Inflammatory macrophage treated with lipopolysaccharide for 1 hour (primary cell): ENCODE measurements at regions not wholly inside any gene's neighbourhood (a gene's known extent, or its start where the extent isn't known, plus 50 kb on each side); places are given as distances from the start of the nearest gene placed in this dataset.
A peak's percentile ranks its signal among the peaks of the same experiment; 100 is the strongest.

Source experiments
- DNase-seq, 2 donors: peaks; one replicate each; pipeline ENCODE4 v3.0.0-alpha.2; 2020 to 2022

DNA sequence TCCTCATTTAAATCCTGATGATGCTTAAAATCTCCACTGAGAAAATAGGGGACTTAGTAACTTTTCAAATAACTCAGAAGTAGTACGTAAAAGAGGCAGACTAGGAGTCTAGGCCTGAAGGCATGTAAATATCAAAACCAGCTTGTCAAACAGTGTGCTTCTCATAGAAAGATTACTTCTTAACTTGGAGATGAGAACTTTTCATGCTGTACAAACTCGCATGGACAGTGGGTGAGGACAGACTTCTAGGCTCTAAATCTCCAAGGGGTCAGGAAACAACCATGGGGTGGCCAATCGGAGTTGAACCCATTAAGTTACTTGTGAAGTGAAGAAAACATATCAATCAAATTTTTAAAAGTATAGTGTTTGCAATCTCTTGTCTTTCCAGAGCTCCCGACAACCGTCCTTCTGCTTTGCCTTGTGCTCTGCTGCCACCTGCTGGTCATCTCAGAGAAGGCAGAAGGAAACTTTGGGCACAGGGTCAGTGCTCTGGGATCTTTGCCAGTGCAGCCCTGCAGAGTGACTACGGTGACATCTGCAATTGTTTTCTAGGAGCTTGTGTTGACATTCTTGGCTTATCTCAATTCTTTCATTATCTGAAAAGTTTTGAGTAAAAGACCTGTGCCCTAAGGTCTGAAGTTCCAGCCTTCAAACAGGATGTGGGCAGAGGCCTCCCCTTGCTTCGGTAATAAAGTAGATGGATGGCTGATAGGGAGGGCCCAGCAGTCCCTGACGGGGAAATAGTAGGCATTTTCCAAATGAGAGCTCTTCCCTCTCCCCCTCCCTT is 105.1 kb upstream of the PDE4B start:
- DNase-seq = peak; percentile 35 to 87

- no peak for DNase-seq
Observed at GRCh38 chr1:65688215-65688566, 104.5 kb upstream of the PDE4B start.

- DNase-seq = no peak
Observed at GRCh38 chr1:65688848-65689247, 103.8 kb upstream of the PDE4B start.

GRCh38 chr1:65691152-65691900 is 101.4 kb upstream of the PDE4B start:
- DNase-seq = peak in 1 of 2 donors; percentile 10

DNA sequence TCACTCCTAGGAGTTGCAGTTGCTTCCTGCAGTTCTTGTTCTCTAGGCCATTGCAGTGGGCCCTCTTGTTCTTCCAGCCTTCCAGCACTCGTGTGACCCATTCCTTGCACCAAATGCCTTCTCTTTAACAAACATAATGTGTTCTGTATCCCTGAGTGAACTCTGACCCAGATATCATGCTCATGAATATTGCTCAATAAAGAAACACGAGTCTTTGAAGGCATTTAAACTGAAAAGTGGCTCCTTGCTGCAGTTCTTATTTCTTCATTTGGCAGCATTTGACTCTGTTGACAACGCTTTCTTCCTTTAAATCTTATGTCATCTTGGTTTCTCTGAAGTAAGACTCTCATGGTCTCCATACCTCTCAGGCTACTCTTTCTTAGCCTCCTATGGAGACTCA is 100.7 kb upstream of the PDE4B start:
- peak in 1 of 2 donors; percentile 17 for DNase-seq

DNA sequence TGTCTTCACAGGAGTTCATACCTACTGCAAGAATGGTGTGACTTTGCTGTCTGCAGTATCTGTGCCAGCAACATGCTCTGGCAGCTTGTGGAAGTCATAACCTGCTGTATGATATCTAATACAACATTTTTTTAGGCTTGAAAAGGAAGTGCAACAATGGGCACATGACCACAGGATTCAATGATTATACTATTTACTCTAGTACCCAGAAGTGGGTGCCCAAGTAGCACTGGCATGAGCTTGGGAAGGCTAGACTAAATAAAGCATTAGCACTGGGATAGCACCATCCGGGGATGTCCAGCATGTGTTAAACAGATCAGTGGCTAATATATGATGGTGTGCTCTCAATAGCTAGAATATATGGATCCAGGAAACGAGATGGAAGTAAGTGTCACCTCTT is 98.6 kb upstream of the PDE4B start:
- DNase-seq = no peak

DNA sequence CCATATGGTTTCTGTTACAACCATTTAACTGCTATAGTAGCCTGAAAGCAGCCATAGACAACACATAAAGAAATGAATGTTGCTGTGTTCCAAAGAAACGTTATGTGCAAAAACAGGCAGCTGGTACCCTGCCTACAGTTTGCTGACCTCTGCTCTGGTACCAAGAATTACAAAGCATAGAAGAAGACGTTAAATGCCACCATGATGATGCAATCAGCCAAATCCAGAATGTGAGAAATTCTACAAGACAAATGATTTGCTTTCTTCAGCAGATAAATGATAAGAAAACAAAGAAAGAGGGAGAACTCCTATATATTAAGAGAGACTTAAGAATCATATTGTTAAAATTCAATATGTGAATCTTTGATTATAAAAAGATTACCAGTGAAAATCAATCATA is 97.8 kb upstream of the PDE4B start:
- DNase-seq = no peak

DNA sequence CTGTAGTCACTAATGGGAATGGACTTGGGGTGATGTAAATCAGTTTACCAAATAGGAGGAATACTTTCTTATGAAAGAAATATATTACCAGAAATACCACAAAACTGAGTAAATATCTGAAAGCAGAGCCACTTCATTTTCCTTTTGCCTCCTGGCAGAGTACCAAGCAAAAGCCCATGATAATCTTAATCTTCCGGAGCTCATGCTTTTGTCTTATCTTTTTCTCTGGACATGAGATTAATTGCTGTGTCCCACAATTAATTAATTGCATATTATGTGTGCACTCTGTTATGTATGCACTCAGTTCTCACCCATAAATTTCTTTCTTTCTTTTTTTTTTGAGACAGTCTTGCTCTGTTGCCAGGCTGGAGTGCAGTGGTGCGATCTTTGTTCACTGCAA is 94.1 kb upstream of the PDE4B start:
- no peak for DNase-seq

GRCh38 chr1:65703853-65704252 is 88.8 kb upstream of the PDE4B start:
- DNase-seq = no peak

GRCh38 chr1:65704318-65704717 is 88.4 kb upstream of the PDE4B start:
- no peak for DNase-seq

GRCh38 chr1:65717815-65718454 is 74.8 kb upstream of the PDE4B start:
- DNase-seq = peak in 1 of 2 donors; percentile 5

DNA sequence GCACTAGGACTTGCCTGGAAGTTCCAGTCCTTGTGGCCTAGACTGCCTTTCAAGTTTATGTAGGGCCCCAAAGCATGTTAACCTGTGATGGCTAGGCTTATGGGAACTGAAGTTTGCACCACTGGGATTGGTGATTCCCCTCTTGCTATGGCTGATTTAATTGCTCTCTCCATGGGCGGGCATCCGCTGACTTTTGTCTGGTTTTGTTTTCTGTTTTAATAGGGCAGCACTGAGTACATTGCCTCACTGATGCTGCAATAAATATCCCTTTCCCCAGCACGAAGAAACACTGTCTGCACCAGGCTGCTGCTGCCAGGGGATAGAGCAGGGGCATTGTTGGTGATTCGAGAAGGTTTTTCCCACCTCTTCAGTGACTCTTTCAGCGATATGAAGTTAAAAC is 73.3 kb upstream of the PDE4B start:
- no peak for DNase-seq

DNA sequence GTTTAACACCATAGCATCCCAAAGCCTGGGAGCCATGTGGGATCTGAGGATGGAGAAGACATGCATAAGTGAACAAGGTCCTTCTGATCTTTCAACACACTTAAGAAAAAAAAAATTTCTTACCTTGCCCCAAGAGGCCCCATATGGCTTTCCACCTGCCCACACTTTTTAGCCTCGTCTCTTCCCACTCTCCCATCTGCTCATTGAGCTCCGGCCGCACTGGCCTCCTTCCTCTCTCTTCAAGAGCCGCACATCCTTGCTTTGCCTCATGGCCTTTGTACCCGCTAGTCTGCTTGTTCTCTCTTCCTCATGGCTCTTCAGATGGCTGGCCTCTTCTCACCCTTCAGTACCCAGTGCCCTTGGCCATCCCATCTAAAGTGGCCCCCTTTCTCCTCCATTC is 70.2 kb upstream of the PDE4B start:
- DNase-seq = no peak

- no peak for DNase-seq
Observed at GRCh38 chr1:65724151-65724550, 68.5 kb upstream of the PDE4B start.

GRCh38 chr1:65725064-65725463 is 67.6 kb upstream of the PDE4B start:
- DNase-seq = no peak

- DNase-seq = no peak
Observed at GRCh38 chr1:65728504-65728903, 64.2 kb upstream of the PDE4B start.

- no peak for DNase-seq
Observed at GRCh38 chr1:65729259-65729658, 63.4 kb upstream of the PDE4B start.

GRCh38 chr1:65734979-65735378 is 57.7 kb upstream of the PDE4B start:
- DNase-seq = no peak

- no peak for DNase-seq
Observed at GRCh38 chr1:65741993-65742392, 50.7 kb upstream of the PDE4B start.
